Amniotic stem cell (primary cell): ENCODE measurements at regions not wholly inside any gene's neighbourhood (a gene's known extent, or its start where the extent isn't known, plus 50 kb on each side); places are given as distances from the start of the nearest gene placed in this dataset.
"Not testable (repeated sequence)": the region's sequence is repeated elsewhere in the genome, so short reads cannot be mapped to it uniquely, and the experiment has no call there.

Experiments used
- DNase-seq: peaks from one replicate; lab custom pipeline; 2025; lab: John Stamatoyannopoulos, UW

DNA sequence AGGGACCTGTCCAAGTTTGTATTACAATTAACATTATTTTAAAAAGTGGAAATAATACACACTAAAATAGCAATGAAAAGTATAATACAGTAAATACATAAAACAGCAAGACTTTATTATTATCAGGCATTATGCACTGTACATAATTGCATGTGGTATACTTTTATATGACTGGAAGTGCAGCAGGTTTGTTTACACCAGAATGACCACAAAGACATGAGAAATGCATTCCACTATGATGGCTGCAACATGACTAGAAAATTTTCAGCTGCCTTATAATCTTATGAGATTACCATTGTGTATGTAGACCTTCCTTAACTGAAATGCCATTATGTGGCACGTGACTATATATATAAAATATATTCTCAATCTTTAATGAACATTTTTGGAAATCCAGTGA lies 1699.6 kb downstream of the KCNT2 start:
- no peak for DNase-seq

DNA sequence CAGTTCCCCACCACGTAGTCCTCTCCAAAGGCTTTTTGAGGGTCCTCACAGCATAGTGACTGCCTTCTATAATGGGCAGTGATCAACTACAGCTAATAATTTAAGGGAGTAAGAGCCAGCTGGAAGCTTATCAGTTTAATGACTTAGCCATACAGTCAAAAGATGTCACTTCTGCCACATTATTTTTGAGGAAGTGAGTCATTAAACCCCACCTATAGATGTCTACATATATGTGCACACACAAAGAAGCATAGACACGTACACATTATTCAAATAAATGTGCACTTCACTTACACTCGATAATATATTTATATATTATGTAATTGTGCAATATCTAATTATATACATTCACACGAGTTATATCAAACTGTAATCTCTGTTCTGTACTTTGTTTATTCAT lies 1704.7 kb downstream of the KCNT2 start:
- no peak for DNase-seq

DNA sequence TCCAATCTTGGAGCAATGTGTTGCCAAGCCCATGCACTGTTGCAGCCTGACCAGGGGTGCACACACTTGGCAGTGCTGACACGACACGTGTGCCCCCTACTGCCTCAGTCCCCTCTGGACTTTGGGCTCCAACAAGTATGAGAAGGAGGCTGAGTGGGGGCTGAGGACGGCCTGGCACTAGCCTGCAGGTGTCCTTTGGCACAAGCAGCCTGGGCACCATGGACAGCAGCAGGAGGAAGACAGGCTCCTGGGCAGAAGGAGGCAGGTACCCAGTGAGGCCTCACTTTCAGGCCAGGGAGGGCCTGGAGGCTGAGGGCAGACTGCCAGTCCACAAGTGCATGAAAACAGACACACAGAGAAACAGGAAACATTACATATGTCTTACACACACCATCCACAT lies 1702.9 kb upstream of the B3GALT2 start:
- DNase-seq: no peak

DNA sequence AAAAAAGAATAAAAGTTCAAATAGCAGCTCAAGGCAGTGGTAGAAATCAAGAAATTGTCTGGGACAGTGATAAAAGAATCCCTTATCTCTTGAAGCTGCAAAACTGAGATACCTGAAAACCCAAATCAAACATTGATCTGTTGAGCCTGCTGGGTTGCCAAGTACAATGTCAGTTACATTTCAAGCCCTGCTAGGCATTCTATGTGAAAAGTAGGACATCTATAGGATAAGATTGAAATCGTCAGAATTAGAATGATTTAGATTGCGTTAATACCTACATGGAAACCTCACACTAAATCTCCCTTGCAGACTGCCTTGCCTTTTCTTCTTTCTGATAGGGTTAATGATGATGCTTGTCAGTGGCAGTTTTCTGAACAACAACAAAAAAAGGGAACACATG lies 1684.4 kb upstream of the B3GALT2 start:
- DNase-seq: no peak

DNA sequence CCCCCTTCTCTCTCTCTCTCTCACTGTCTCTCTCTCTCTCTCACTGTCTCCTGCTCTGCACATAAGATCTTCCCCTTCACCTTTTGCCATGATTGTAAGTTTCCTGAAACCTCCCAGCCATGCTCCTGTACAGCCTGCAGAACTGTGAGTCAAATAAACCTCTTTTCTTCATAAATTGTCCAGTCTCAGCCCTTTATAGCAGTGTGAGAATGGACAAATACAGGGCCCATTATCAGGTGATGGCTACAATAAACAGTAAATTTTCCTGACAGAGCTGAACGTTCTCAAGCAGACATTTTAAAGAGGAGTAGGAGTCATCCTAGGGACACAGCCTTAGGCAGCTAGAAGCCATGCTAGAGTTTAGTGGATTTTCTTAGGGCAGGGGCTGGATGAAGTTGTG lies 1679.7 kb upstream of the B3GALT2 start:
- DNase-seq: no peak

DNA sequence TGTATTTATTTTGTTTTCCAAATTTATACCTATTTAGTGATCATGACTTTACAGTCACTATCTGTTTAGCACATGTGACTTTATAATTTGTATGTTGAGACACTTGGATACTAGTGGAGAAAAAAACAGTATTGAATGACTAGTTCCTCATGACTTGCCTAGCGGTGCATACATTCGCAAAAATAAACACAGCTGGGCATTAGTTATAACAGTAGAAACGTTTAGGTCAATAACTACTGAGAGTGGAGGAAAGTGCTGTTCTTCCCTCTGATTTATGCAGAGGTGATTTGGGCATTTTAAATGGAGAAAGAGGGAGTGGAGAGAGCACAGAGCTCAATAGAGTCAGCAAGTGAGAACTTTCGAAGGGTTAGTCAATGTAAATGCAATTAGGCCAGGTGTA lies 1679.0 kb upstream of the B3GALT2 start:
- DNase-seq: no peak

DNA sequence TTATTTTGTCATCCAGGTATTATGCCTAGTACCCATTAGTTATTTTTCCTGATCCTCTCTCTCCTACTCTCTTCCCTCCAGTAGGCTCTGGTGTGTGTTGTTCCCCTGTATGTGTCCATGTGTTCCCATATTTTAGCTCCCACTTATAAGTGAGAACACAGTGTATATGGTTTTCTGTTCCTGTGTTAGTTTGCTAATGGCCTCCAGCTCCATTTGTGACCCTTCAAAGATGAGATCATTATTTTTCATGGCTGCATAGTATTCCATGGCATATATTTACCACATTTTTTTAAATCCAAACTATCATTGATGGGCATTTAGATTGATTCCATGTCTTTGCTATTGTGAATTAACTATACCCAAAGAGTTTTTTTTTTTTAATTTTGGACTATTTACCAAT lies 1675.7 kb upstream of the B3GALT2 start:
- no peak for DNase-seq

DNA sequence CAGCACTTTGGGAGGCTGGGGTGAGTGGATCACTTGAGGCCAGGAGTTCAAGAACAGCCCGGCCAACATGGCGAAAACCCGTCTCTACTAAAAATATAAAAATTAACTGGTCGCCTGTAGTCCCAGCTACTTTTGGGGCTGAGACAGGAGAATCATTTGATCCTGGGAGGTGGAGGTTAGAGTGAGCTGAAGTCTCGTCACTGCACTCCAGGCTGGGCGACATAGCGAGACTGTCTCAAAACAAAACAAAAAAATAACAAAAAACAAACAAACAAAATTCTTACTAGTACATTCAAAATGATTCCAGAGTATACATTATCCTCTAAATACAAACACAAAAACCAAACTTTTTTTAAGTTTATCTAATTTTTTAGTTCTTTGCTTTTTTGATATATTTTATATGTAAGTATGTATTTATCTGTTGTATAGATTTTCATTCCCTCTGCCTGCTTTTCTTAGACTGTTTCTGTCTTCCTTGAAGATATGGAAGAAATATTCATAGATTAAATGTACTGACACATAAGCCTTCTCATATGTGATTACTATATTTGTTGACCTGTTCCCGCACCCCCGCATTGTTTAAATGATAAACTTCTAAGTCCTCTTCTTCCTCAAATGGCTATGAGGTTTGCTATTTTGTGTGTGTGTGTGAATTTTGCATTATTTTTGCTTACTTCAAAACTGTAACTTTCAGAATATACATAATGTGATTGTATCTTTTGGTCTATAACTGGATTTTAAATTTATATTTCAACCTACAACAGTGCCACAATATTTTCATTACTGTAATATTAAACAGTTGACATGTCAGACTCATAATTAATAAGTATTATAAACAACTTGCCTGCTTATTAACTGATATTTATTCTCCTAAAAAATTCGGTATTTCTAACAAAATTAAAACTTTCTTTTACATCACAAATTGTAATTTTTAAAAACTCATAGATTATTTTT lies 1674.1 kb upstream of the B3GALT2 start:
- no peak for DNase-seq

DNA sequence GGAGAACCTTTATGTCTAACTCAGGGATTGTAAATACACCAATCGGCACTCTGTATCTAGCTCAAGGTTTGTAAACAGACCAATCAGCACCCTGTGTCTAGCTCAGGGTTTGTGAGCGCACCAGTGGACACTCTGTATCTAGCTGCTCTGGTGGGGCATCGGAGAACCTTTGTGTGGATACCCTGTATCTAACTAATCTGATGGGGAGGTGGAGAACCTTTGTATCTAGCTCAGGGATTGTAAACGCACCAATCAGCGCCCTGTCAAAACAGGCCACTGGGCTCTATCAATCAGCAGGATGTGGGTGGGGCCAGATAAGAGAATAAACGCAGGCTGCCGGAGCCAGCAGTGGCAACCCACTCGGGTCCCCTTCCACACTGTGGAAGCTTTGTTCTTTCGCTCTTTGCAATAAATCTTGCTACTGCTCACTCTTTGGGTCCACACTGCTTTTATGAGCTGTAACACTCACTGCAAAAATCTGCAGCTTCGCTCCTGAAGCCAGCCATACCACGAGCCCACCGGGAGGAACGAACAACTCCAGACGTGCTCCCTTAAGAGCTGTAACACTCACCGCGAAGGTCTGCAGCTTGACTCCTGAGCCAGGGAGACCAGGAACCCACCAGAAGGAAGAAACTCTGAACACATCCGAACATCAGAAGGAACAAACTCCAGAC lies 1673.2 kb upstream of the B3GALT2 start:
- DNase-seq: not testable (repeated sequence)

DNA sequence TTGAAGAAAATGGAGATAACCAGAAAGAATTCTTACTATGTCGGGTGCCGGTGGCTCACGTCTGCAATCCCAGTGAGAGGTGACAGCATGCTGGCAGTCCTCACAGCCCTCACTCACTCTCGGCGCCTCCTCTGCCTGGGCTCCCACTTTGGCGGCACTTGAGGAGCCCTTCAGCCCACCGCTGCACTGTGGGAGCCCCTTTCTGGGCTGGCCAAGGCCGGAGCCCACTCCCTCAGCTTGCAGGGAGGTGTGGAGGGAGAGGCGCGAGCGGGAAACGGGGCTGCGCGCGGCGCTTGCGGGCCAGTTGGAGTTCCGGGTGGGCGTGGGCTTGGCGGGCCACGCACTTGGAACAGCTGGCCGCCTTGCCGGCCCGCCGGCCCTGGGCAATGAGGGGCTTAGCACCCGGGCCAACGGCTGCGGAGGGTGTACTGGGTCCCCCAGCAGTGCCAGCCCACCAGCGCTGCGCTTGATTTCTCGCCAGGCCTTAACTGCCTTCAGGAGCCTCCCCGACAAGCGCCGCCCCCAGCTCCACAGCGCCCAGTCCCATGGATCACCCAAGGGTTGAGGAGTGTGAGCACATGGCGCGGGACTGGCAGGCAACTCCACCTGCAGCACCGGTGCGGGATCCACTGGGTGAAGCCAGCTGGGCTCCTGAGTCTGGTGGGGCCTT lies 1672.5 kb upstream of the B3GALT2 start:
- DNase-seq: not testable (repeated sequence)

DNA sequence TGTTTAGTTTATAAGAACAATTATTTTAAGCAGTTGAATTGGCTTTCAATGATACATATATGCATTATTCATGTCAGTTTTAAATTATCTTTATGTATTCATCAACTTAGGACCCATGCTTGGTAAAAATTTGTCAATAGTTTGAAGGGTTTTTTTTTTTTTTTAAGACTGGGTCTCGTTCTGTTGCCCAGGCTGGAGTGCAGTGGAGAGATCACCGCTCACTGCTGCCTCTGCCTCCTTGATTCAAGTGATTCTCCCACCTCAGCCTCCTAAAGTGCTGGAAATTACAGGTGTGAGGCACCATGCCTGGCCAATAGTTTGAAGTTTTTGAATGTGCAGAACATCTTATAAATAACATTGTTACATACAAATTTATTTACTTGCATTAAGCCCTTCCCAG lies 1671.0 kb upstream of the B3GALT2 start:
- DNase-seq: no peak

DNA sequence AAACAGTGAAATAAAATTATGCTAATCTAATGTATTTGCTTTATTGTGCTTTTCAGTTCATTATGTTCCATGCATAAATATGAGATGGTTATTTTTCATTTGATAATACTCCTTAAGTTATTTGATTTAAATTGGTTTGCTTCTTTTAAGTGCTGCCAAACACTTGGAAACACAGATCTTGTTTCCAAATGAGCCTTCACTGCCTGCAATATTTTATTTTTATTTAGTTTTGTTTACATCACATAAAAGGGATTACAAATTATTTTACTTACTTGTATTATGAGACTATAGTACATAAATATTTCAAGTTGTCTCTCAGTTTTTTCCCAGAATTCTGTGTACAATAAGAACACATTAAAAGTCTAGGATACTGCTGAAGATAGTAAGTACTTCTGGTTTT lies 1662.4 kb upstream of the B3GALT2 start:
- no peak for DNase-seq

DNA sequence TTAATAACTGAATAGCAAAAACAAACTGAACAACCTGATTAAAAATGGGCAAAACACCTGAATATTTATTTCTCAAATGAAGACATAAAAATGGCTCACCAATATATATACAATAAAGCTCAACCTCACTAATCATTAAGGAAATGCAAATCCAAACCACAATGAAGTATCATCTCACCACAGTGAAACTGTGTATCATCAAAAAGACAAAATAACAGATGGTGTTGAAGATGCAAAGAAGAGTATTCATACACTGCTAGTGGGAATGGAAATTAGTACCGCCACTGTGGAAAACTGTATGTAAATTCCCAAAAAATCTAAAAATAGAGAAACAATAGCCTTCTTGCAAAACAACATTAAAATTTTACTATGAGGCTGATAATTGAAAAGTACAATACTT lies 1660.1 kb upstream of the B3GALT2 start:
- DNase-seq: no peak

DNA sequence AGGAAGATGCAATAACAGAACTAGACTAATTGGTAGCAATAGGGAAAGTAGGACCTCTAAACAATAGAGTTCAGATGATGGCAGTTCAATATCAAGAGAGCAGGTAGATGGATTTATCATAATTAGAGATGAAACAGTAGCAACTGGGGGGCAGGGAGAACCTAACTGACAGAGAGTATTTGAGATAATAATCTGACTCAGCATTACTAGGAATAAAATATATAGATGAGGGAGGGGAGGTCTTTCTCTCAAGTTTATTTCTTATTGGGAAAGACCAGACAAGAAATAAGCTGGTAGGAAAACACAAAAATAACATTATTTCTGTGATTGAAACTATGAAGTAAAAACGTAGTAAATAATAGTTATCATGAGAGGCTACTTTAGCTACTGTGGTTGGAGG lies 1656.7 kb upstream of the B3GALT2 start:
- no peak for DNase-seq

DNA sequence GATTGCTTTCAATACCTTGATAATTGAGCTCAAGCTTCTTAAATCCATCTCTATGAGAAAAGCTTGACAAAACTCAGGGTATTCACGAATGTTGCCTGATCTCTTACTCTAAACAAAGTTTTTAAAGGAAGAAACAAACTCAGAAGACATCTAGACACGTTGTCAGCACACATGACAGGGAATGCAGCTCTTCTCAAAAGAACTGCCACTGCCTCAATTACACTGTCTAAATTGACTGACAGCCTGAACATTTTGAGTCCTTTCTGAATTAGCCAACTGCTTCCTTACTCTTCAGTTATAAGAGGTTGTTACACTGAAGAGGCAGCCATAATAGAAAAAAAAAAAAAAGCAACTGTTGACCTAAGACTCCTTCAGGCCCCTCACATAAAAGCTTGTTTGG lies 1646.7 kb upstream of the B3GALT2 start:
- DNase-seq: no peak

DNA sequence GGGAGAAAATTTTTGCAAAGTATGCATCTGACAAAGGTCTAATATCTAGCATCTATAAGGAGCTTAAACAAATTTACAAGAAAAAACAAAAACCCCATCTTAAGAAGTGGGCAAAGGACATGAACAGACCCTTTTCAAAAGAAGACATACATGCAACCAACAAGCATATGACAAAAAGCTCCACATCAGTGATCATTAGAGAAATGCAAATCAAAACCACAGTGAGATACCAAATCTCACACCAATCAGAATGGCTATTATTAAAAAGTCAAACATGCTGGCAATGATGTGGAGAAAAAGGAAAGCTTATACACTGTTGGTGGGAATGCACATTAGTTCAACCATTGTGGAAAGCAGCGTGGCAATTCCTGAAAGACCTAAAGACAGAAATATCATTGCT lies 1645.2 kb upstream of the B3GALT2 start:
- DNase-seq: not testable (repeated sequence)

DNA sequence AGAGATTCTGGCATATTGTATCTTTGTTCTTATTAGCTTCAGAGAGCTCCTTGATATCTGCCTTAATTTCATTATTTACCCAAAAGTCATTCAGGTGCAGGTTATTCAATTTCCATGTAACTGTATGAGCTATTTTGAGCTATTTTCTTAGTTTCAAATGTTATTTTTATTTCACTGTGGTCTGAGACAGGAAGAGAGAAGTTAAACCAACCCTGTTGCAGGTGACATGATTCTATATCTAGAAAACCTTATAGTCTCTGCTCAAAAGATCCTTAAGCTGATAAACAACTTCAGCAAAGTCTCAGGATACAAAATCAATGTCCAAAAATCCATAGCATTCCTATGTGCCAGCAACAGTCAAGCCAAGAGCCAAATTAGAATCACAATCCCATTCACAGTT lies 1644.0 kb upstream of the B3GALT2 start:
- no peak for DNase-seq

DNA sequence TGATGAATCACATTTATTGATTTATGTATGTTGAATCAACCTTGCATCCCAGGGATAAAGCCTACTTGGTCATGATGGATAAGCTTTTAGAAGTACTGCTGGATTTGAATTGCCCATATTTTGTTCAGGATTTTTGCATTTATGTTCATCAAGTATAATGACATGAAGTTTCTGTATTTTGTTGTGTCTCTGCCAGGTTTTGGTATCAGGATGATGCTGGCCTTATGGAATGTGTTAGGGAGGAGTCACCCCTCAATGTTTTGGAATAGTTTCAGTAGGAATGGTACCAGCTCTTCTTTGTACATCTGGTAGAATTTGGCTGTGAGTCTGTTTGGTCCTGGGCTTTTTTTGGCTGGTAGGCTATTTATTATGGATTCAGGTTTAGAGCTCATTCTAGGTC lies 1643.1 kb upstream of the B3GALT2 start:
- no peak for DNase-seq

DNA sequence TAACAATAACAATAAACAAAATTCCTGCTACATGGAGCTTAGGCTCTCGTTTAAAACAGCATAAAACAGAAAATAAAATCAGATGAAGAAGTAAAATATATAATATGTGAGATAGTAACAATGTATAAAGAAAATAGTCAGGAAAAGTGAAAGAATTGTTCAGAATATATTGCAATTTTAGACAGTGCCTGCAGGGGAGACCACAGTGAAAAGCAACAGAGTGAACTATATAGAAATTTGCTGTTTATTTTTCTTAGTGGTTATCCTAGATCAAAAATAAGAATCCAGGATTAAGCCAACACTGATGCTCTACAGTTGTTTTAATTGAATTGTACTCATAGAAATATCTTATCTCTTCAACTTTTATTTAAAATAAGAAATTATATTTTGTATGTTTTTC lies 1639.0 kb upstream of the B3GALT2 start:
- DNase-seq: no peak

DNA sequence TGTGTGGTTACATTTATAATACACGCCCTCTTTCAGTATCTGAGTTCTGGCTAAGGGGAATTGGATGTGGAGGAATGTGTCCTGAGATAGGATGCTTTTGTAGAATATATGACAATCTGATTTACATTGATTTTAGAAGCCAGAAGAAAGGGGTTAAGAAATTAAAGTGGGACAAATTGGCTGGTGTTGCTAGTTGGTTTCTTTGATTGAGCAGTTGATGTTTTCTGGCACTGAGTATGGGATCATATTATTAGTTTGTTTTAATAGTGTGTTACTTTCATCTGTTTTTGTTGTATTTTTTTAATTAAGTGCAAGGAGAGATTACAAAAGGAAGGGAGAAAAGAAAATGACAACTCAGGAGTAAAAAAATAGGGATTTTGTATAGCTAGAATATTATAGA lies 1634.7 kb upstream of the B3GALT2 start:
- DNase-seq: no peak

DNA sequence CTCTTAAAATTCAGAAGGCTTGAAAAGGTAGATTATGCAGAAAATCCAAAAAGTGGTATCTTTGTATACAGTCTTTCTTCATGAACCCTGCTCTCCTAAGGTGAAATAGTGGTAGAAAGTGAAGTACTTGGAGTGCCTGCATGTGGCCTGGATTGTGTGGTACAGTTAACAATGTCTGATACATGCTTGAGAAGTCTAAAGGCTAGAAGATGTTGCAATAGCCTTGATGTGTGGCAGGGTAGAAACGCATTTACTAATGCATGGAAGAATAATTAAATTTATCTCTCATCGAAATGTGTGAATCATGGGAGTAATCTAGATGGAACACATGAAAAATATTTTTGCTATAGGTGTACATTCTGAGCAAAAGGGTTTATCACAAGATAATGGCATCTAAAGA lies 1632.3 kb upstream of the B3GALT2 start:
- DNase-seq: no peak

DNA sequence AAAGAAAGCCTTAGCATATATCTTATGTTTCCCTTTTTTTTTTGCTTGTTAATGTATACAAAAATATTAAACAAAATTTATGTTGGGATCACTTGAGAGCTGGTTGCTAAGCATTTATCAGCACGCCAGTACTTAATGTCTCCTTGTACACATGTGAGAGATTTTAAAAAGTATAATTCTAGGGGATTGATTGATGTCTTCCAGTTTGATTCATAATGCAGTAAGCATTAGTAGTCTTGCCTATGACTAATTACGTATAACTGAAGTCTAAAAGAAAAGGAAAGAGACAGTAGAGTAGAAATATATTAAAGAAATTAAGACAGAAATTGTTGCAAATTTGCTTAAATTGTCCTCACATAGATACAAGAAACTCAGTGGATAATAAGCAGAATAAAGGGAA lies 1630.4 kb upstream of the B3GALT2 start:
- DNase-seq: no peak

DNA sequence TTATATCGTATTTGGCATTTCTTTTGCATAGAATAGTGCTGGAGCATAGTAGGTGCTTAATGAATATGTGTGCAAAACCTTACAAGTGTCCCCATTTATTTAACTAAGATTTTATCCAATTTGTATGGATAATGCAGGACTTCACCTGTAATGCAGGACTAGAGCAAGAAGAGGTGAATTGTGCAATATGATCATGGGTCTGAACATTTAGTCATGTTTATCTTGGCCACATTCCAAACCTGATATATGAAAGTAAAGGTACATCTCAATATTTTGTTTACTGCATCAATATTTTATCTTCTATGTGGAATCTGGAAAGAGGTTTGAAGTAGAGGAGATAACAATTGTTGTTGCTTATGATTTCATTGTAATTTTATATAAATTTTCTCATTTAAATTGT lies 1626.7 kb upstream of the B3GALT2 start:
- no peak for DNase-seq
